ENCODE measurements at regions not wholly inside any gene's neighbourhood (a gene's known extent, or its start where the extent isn't known, plus 50 kb on each side); places are given as distances from the start of the nearest gene placed in this dataset.

DNA sequence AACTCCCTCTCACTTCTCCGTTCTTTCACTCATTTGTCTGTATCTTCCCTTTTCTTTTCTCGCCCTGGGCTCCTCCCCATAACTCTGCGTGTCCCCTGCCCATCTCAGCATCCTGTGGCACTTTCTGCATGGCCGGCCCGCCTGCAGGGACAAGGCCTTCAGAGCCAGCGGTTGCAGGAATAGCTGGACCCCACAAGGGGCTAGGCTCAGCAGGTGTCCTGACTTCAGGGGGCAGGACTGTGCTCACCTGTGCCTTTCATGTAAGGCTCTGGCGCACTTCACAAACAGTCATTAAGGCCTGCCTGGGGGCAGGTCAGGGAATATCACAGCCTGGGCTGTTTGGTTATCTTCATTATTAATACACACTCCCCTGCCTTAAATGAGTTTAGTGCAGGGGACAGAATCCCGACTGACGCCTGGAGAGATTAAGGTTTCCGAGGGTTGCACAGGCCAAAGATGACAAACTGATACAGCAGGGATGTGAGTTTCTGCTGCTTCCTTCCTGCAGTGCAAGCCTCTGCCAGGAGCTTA lies 768.8 kb upstream of the TBX3 start:
- Mint-ChIP-seq H3K9me3 (ENCODE audit: low read depth) (no peaks in the 10 kb centered on the region), H3K4me1 (ENCODE audit: low read depth) (peaks cover 33% of the 10 kb centered on the region), H3K27me3 (peaks cover 44% of the 10 kb centered on the region), H3K4me3 (ENCODE audit: low read depth) (peak overlapping the region; percentile 2), H3K36me3 (ENCODE audit: insufficient read depth) (no peaks in the 10 kb centered on the region), H3K27ac (peak overlapping the region; percentile 34)
- TF ChIP-seq, protein P1, sequence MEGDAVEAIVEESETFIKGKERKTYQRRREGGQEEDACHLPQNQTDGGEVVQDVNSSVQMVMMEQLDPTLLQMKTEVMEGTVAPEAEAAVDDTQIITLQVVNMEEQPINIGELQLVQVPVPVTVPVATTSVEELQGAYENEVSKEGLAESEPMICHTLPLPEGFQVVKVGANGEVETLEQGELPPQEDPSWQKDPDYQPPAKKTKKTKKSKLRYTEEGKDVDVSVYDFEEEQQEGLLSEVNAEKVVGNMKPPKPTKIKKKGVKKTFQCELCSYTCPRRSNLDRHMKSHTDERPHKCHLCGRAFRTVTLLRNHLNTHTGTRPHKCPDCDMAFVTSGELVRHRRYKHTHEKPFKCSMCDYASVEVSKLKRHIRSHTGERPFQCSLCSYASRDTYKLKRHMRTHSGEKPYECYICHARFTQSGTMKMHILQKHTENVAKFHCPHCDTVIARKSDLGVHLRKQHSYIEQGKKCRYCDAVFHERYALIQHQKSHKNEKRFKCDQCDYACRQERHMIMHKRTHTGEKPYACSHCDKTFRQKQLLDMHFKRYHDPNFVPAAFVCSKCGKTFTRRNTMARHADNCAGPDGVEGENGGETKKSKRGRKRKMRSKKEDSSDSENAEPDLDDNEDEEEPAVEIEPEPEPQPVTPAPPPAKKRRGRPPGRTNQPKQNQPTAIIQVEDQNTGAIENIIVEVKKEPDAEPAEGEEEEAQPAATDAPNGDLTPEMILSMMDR (IDR thresholded peaks at IDR 0.05; ENCODE audit: unreplicated experiment): no peak
- peak; percentile 21 for DNase-seq (ENCODE audit: low spot score, unreplicated experiment)

DNA sequence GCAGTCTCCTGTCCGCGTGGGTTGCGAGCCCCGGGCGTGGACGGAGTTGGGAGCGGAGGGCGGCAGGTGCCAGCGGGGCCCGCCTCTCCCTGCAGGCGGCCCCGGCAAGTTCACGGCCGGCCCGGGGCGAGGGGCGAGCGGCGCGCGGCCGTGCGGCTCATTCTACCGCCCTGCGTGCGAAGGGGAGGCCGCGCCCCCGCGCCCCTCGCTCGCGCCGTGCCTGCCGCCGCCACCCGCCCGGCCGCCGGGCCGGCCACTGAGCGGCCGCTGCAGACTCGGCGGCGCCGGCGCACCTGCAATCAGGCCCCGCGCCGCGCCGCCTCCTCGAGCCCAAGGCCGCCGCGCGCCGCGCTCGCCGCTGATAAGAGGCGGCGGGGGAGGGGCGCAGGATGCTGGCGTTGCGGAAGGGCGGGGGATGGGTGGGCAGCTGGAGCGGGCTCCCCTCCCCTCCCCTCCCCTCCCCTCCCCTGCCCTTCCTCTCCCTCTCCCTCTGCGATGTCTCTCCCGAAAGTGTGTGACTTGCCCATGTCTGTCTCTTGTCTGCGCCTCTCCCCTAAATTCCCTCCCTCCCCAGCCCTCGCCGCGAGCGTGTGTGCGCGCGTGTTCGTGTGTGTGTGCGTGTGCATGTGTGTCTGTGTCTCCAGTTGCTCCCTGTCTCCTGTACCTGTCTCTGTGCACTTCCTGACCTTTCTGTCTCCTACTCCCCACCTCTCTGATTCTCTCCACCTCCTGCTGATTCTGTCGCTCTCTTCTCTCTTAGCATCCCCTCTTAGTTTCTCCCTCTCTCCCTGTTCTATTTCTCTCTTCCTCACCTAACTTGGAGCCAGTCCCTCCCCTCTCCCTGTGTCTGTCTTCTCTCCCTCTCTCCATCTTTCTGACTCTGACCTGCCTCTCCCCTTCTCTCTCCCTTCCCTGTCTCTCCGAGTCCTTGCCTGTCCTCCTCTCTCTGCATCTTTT lies 768.1 kb upstream of the TBX3 start:
- Mint-ChIP-seq H3K27me3 (peaks cover 40% of the 10 kb centered on the region), H3K36me3 (ENCODE audit: insufficient read depth) (no peaks in the 10 kb centered on the region), H3K4me1 (ENCODE audit: low read depth) (peaks cover 31% of the 10 kb centered on the region), H3K27ac (peak overlapping the region; percentile 74), H3K4me3 (ENCODE audit: low read depth) (peak overlapping the region; percentile 68), H3K9me3 (ENCODE audit: low read depth) (no peaks in the 10 kb centered on the region)
- TF ChIP-seq, protein P1 (IDR thresholded peaks at IDR 0.05; ENCODE audit: unreplicated experiment): no peak
- peak; percentile 47 for DNase-seq (ENCODE audit: low spot score, unreplicated experiment)

DNA sequence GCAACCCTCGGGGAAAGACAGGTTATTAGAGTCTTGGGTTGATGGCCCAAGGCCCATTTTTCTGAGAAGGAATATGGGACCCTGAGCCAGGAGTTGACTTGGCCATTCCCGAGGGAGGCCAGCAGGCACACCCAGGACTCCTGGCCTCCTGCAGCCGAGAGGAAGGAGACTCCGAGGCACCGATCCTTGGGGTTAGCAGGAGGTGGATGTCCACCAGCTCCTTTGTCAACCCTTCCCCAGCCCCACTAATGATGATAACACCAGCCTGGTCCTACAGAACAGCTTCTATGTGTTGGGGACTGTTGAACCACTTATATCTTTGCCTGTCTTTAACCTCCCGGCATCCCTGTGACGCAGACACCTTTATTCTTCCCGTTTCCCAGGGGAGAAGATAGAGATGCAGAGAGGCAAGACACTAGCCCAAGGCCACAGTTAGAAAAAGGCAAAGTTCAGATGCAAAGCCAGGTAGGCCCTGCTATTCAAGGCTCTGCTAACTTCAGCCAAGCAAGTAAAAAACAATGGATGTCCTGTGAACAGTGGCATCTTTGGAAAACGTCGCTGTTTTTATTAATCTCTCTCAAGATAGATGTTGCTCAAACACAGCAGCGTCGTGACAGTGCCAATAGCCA lies 767.3 kb upstream of the TBX3 start:
- Mint-ChIP-seq H3K27me3 (peaks cover 34% of the 10 kb centered on the region), H3K27ac (peak overlapping the region; percentile 74), H3K4me1 (ENCODE audit: low read depth) (peaks cover 31% of the 10 kb centered on the region)

DNA sequence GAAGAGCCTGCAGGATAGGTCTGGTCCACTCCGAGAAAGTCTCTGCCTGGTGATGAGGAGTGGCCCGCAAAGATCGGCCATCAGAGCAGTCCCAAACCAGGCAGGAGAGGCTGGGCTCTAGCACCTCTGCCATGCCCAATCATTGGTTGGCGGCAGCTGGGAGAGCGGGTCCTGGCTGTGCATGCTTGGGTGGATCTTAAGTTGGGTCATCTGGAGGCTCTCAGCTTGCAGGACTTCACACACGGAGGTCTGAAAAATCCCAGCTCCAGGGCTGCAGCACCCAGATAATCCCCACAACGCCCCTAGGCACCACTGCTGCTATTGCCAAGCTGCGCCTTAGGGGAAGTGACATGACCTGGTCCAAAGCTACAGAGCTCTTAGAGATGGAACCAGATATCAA lies 766.7 kb upstream of the TBX3 start:
- no peak for DNase-seq (ENCODE audit: low spot score, unreplicated experiment)
- H3K27ac Mint-ChIP-seq: no peak overlapping the region
- TF ChIP-seq, protein P1 (IDR thresholded peaks at IDR 0.05; ENCODE audit: unreplicated experiment): no peak
- H3K4me1 Mint-ChIP-seq (ENCODE audit: low read depth): peaks cover 31% of the 10 kb centered on the region
- H3K4me3 Mint-ChIP-seq (ENCODE audit: low read depth): peak overlapping the region; percentile 17
- H3K36me3 Mint-ChIP-seq (ENCODE audit: insufficient read depth): no peaks in the 10 kb centered on the region
- H3K9me3 Mint-ChIP-seq (ENCODE audit: low read depth): no peaks in the 10 kb centered on the region
- peaks cover 29% of the 10 kb centered on the region for H3K27me3 Mint-ChIP-seq

More for the DNA sequence above, 767.3 kb upstream of the TBX3 start:
- H3K36me3 Mint-ChIP-seq (ENCODE audit: insufficient read depth): no peaks in the 10 kb centered on the region
- TF ChIP-seq, protein P1 (IDR thresholded peaks at IDR 0.05; ENCODE audit: unreplicated experiment): no peak
- H3K9me3 Mint-ChIP-seq (ENCODE audit: low read depth): no peaks in the 10 kb centered on the region
- H3K4me3 Mint-ChIP-seq (ENCODE audit: low read depth): peak overlapping the region; percentile 68
- no peak for DNase-seq (ENCODE audit: low spot score, unreplicated experiment)

DNA sequence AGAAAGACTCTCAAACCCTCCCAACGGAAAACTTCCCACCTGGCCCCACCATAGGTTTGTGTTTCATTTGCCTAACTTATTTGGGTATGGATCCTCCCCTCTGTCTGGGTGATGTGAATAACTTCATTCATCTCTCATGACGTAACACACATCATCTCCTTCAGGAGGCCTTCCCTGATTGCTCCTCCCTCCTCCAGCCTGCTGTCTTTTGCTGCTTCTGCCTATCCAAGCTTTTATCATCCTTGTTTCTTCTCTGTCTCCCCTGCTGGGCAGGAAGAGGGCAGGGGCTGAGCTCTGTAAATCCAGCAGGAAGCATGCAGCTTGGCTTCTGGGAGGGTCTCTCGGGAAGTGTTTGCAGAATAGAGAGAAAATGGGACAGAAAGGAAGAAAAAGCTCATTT lies 766.0 kb upstream of the TBX3 start:
- H3K27ac Mint-ChIP-seq: peak overlapping the region; percentile 2
- H3K4me3 Mint-ChIP-seq (ENCODE audit: low read depth): no peak overlapping the region
- H3K36me3 Mint-ChIP-seq (ENCODE audit: insufficient read depth): no peaks in the 10 kb centered on the region
- TF ChIP-seq, protein P1 (IDR thresholded peaks at IDR 0.05; ENCODE audit: unreplicated experiment): no peak
- peaks cover 25% of the 10 kb centered on the region for H3K4me1 Mint-ChIP-seq (ENCODE audit: low read depth)
- H3K27me3 Mint-ChIP-seq: peaks cover 29% of the 10 kb centered on the region
- no peaks in the 10 kb centered on the region for H3K9me3 Mint-ChIP-seq (ENCODE audit: low read depth)
- DNase-seq (ENCODE audit: low spot score, unreplicated experiment): no peak
